A673 (cell line): ENCODE measurements at regions not wholly inside any gene's neighbourhood (a gene's known extent, or its start where the extent isn't known, plus 50 kb on each side); places are given as distances from the start of the nearest gene placed in this dataset.

Experiments used
- BruUV-seq: library from RNA; stranded (reverse); fragments of 400-500 nt; replicated peaks from 2 replicates; lab custom pipeline; 2021; lab: Mats Ljungman, UMichigan
- CTCF ChIA-PET: fragments of 300-600 bp; sonication (Branson Sonifier 250); formaldehyde crosslinking; loops from one replicate; lab custom pipeline; 2022; ENCODE audit warnings: antibody characterized with exemption; lab: Charles Lee
- POLR2A ChIA-PET: fragments of 300-600 bp; sonication (Branson Sonifier 250); formaldehyde crosslinking; loops from one replicate; lab custom pipeline; 2022; ENCODE audit warnings: antibody characterized with exemption; ENCODE audit not compliant: low non-redundant PET; lab: Charles Lee
- DNase-seq: peaks from one replicate; pipeline ENCODE4 v3.0.0-alpha.2; 2015; ENCODE audit warnings: low spot score
- H3K27ac ChIP-seq: fragments of 200-600 bp; sonication (generic); 2 replicates; pipeline ENCODE4 v1.5.1; 2016; ENCODE audit warnings: mixed run types, low read depth, mild to moderate bottlenecking, mixed read lengths, antibody characterized with exemption, low read length; ENCODE audit not compliant: poor library complexity, severe bottlenecking
- H3K27me3 ChIP-seq: fragments of 200-600 bp; sonication (generic); replicated peaks from 2 replicates; pipeline ENCODE4 v1.6.1; 2017; ENCODE audit warnings: mixed run types, low read depth, mild to moderate bottlenecking, mixed read lengths, antibody characterized with exemption, low read length; ENCODE audit not compliant: insufficient read depth, poor library complexity
- H3K36me3 ChIP-seq: fragments of 200-600 bp; sonication (generic); 2 replicates; pipeline ENCODE4 v1.6.1; 2016; ENCODE audit warnings: mixed run types, mild to moderate bottlenecking, mixed read lengths, antibody characterized with exemption, low read length; ENCODE audit not compliant: insufficient read depth, poor library complexity, severe bottlenecking
- H3K4me1 ChIP-seq: fragments of 200-600 bp; sonication (generic); 2 replicates; pipeline ENCODE4 v1.6.1; 2017; ENCODE audit warnings: mixed run types, mild to moderate bottlenecking, mixed read lengths, antibody characterized with exemption, low read length; ENCODE audit not compliant: insufficient read depth, poor library complexity, severe bottlenecking
- H3K4me3 ChIP-seq: fragments of 200-600 bp; sonication (generic); 2 replicates; pipeline ENCODE4 v1.5.1; 2016; ENCODE audit warnings: low read depth, mixed run types, mild to moderate bottlenecking, mixed read lengths, low read length; ENCODE audit not compliant: poor library complexity, severe bottlenecking
- H3K9me3 ChIP-seq: fragments of 200-600 bp; sonication (generic); 2 replicates; pipeline ENCODE4 v1.6.1; 2016; ENCODE audit warnings: mixed run types, low read depth, mild to moderate bottlenecking, mixed read lengths, antibody characterized with exemption, low read length; ENCODE audit not compliant: poor library complexity, severe bottlenecking
- EZH2 ChIP-seq: fragments of 200-600 bp; sonication (generic); IDR thresholded peaks from 2 replicates; pipeline ENCODE4 v1.6.1; 2017; ENCODE audit warnings: borderline replicate concordance, low read depth, mild to moderate bottlenecking, mixed read lengths, antibody characterized with exemption, low read length; ENCODE audit not compliant: poor library complexity, severe bottlenecking
- intact Hi-C: fragments of 100-400 bp; cut with micrococcal nuclease; formaldehyde crosslinking; loops from one replicate; pipeline ENCODE4 v1.10.0; 2022; ENCODE audit not compliant: unreplicated experiment
- TF ChIP-seq, protein P1 (sequence below): fragments of 300-800, 200-600 bp; sonication (generic); conservative IDR thresholded peaks from 2 replicates; pipeline ENCODE4 v1.5.1; 2017; ENCODE audit warnings: low read depth, mild to moderate bottlenecking, antibody characterized with exemption, low read length, moderate library complexity, mixed read lengths

DNA sequence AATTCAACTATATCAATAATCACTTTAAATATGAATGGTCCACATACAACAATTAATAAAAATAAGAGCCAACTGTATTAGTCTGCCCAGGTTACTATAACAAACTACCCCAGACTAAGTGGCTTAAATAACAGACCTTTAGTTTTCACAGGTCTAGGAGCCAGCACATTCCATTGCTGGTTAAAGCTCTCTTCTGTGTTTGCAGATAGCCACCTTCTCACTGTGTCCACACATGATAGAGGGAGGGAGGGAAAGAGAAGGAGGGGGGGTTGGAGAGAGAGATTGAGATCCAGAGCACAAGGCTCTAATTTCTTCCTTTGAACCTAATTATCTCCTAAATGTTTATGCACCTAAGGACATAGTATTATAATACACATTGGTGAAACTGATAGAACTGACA lies 267.8 kb upstream of the NXPH2 start:
- Histone ChIP-seq H3K27me3 (no peaks in the 10 kb centered on the region), H3K9me3 (no peaks in the 10 kb centered on the region), H3K4me1 (no peaks in the 10 kb centered on the region), H3K27ac (no peak overlapping the region), H3K4me3 (no peak overlapping the region), H3K36me3 (no peaks in the 10 kb centered on the region)
- CTCF ChIA-PET = no interaction called here
- no peak for DNase-seq
- intact Hi-C loops = no loop called here
- POLR2A ChIA-PET = no interaction called here
- TF ChIP-seq EZH2 = no peak
- no TSS peak for BruUV-seq

DNA sequence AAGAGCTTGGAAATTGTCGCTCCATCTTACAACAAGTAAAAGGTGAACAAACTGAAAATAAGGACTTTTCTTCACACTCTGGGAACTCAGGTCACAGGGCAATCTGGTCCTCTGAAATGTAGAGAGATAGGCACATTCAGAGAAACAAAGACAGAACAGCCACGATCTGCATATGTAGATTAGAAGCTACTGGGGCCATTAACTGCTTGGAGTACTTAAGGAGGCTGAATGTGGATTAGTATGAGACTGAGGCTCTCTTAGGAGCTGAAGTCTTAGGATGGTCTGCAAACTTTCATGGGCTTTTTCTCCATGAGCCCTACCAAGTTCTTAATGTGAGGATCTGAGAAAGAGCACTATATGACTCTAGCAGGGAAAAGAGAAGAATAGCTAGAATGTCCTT lies 265.3 kb upstream of the NXPH2 start:
- Histone ChIP-seq H3K27me3 (no peaks in the 10 kb centered on the region), H3K36me3 (no peaks in the 10 kb centered on the region), H3K27ac (no peak overlapping the region), H3K4me3 (no peak overlapping the region), H3K9me3 (no peaks in the 10 kb centered on the region), H3K4me1 (no peaks in the 10 kb centered on the region)
- intact Hi-C loops = no loop called here
- TF ChIP-seq EZH2 = no peak
- TF ChIP-seq, protein P1, sequence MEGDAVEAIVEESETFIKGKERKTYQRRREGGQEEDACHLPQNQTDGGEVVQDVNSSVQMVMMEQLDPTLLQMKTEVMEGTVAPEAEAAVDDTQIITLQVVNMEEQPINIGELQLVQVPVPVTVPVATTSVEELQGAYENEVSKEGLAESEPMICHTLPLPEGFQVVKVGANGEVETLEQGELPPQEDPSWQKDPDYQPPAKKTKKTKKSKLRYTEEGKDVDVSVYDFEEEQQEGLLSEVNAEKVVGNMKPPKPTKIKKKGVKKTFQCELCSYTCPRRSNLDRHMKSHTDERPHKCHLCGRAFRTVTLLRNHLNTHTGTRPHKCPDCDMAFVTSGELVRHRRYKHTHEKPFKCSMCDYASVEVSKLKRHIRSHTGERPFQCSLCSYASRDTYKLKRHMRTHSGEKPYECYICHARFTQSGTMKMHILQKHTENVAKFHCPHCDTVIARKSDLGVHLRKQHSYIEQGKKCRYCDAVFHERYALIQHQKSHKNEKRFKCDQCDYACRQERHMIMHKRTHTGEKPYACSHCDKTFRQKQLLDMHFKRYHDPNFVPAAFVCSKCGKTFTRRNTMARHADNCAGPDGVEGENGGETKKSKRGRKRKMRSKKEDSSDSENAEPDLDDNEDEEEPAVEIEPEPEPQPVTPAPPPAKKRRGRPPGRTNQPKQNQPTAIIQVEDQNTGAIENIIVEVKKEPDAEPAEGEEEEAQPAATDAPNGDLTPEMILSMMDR = no peak
- DNase-seq = no peak
- BruUV-seq = no TSS peak
- POLR2A ChIA-PET = no interaction called here
- CTCF ChIA-PET = no interaction called here

DNA sequence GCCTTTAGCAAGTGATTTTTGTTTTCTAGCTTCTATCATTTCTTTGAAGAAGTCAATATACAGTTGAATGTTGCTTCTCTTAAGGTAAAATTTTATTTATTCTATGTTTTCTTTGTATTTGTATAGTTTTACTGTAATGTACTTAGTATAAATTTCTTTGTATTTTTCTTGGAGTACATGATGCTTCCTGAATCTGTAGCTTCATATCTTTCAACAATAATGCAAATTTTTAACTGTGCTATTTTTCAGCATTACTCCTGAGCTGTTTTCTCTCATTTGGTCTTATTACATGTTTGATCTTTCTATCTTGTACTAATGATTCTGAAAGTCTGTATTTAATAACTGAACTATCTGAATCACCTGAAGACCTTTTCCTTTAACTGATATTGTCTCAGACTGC lies 253.9 kb upstream of the NXPH2 start:
- Histone ChIP-seq H3K4me3 (no peak overlapping the region), H3K4me1 (no peaks in the 10 kb centered on the region), H3K27ac (no peak overlapping the region), H3K9me3 (no peaks in the 10 kb centered on the region), H3K27me3 (no peaks in the 10 kb centered on the region), H3K36me3 (no peaks in the 10 kb centered on the region)
- no peak for DNase-seq
- intact Hi-C loops = loop anchor here (5.0 kb wide), 1 partner anchor 187 kb away; no protein-coding TSS in a partner anchor
- no TSS peak for BruUV-seq
- TF ChIP-seq EZH2 = no peak
- TF ChIP-seq, protein P1 = no peak
- ChIA-PET POLR2A (no interaction called here), CTCF (no interaction called here)

DNA sequence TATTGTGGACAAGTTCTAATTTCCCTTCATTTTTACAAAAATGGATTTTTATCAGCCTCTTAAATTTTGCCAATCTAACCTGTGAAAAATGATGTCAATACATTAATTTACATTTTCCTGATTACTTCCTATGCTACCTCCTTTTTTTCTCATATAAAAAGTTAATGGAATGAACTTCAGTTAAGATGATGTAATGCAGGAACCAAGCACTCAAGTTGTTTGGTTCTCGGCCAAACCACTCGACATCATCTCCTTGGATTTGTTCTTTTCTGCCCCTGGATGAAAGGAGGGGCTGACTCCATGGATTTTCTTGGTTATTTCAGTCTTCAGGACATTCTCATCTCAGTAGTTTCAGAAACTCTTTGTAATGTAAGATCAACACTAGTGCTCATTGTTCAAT lies 253.1 kb upstream of the NXPH2 start:
- intact Hi-C loops = loop anchor here (5.0 kb wide), 1 partner anchor 186 kb away; no protein-coding TSS in a partner anchor
- ChIA-PET POLR2A (no interaction called here), CTCF (no interaction called here)
- Histone ChIP-seq H3K9me3 (no peaks in the 10 kb centered on the region), H3K4me1 (no peaks in the 10 kb centered on the region), H3K36me3 (no peaks in the 10 kb centered on the region), H3K27ac (no peak overlapping the region), H3K4me3 (no peak overlapping the region), H3K27me3 (no peaks in the 10 kb centered on the region)
- BruUV-seq = no TSS peak
- DNase-seq = peak; percentile 71
- TF ChIP-seq, protein P1 = no peak
- TF ChIP-seq EZH2 = no peak
